SK-N-SH treated with all-trans-retinoic acid at 6 μM for 48 hours (cell line): ENCODE measurements at regions not wholly inside any gene's neighbourhood (a gene's known extent, or its start where the extent isn't known, plus 50 kb on each side); places are given as distances from the start of the nearest gene placed in this dataset.

Experiments used
- ATAC-seq: fragments of 200-7000 bp; cut with Tn5 transposase; 3 replicates; pipeline ENCODE4 v1.9.1; 2020; ENCODE audit warnings: mild to moderate bottlenecking, moderate library complexity
- ARNTL ChIP-seq: fragments of 450-650 bp; formaldehyde crosslinking; IDR thresholded peaks from 2 replicates; pipeline ENCODE4 v1.5.0; 2020; ENCODE audit warnings: low read depth, mild to moderate bottlenecking, moderate library complexity, borderline replicate concordance
- BACH2 ChIP-seq: fragments of 250-450 bp; sonication (Bioruptor Pico); IDR thresholded peaks from 2 replicates; pipeline ENCODE4 v1.9.0; 2021; ENCODE audit warnings: mild to moderate bottlenecking, borderline replicate concordance
- CREB5 ChIP-seq: fragments of 250-450 bp; sonication (Bioruptor Pico); IDR thresholded peaks from 2 replicates; pipeline ENCODE4 v1.5.1; 2020; ENCODE audit warnings: low read depth, mild to moderate bottlenecking, moderate library complexity
- CSDC2 ChIP-seq: fragments of 250-450 bp; sonication (Bioruptor Pico); IDR thresholded peaks from 2 replicates; pipeline ENCODE4 v1.5.0; 2020; ENCODE audit warnings: mild to moderate bottlenecking, moderate library complexity
- CSRNP3 ChIP-seq: fragments of 250-450 bp; sonication (Bioruptor Pico); IDR thresholded peaks from 2 replicates; pipeline ENCODE4 v1.5.1; 2021; ENCODE audit warnings: mild to moderate bottlenecking, moderate library complexity
- ESRRG ChIP-seq: fragments of 250-450 bp; sonication (Bioruptor Pico); IDR thresholded peaks from 2 replicates; pipeline ENCODE4 v1.6.1; 2021; ENCODE audit warnings: mild to moderate bottlenecking
- GLIS3 ChIP-seq: fragments of 250-450 bp; sonication (Bioruptor Pico); IDR thresholded peaks from 2 replicates; pipeline ENCODE4 v1.5.0; 2020; ENCODE audit warnings: mild to moderate bottlenecking, moderate library complexity
- ISL1 ChIP-seq: fragments of 250-450 bp; sonication (Bioruptor Pico); IDR thresholded peaks from 2 replicates; pipeline ENCODE4 v2.1.2; 2022; ENCODE audit warnings: mild to moderate bottlenecking, moderate library complexity
- OSR1 ChIP-seq: fragments of 250-450 bp; sonication (Bioruptor Pico); IDR thresholded peaks from 2 replicates; pipeline ENCODE4 v1.8.0; 2022; ENCODE audit warnings: moderate library complexity, mild to moderate bottlenecking, inconsistent platforms
- PATZ1 ChIP-seq: fragments of 250-450 bp; sonication (Bioruptor Pico); IDR thresholded peaks from 2 replicates; pipeline ENCODE4 v1.8.0; 2020; ENCODE audit warnings: mild to moderate bottlenecking, moderate library complexity, borderline replicate concordance
- POU6F1 ChIP-seq: fragments of 250-450 bp; sonication (Bioruptor Pico); IDR thresholded peaks from 2 replicates; pipeline ENCODE4 v1.8.0; 2021; ENCODE audit warnings: low read depth, mild to moderate bottlenecking, moderate library complexity, borderline replicate concordance
- PPARA ChIP-seq: fragments of 250-450 bp; sonication (Bioruptor Pico); IDR thresholded peaks from 2 replicates; pipeline ENCODE4 v1.5.0; 2020; ENCODE audit warnings: mild to moderate bottlenecking, borderline replicate concordance
- RARB ChIP-seq: fragments of 250-450 bp; sonication (Bioruptor Pico); IDR thresholded peaks from 2 replicates; pipeline ENCODE4 v1.8.0; 2021; ENCODE audit warnings: mild to moderate bottlenecking, moderate library complexity
- TCF4 ChIP-seq: fragments of 250-450 bp; sonication (Bioruptor Pico); IDR thresholded peaks from 2 replicates; pipeline ENCODE4 v1.8.0; 2021; ENCODE audit warnings: mild to moderate bottlenecking, moderate library complexity, borderline replicate concordance
- TOX ChIP-seq: fragments of 250-450 bp; sonication (Bioruptor Pico); IDR thresholded peaks from 2 replicates; pipeline ENCODE4 v1.8.0; 2021; ENCODE audit warnings: mild to moderate bottlenecking, moderate library complexity, borderline replicate concordance
- TSHZ2 ChIP-seq: fragments of 250-450 bp; sonication (Bioruptor Pico); IDR thresholded peaks from 2 replicates; pipeline ENCODE4 v1.5.0; 2020; ENCODE audit warnings: mild to moderate bottlenecking, moderate library complexity
- ZC3H10 ChIP-seq: fragments of 250-450 bp; sonication (Bioruptor Pico); IDR thresholded peaks from 2 replicates; pipeline ENCODE4 v1.5.1; 2021; ENCODE audit warnings: mild to moderate bottlenecking, moderate library complexity
- ZFP3 ChIP-seq: fragments of 250-450 bp; sonication (Bioruptor Pico); IDR thresholded peaks from 2 replicates; pipeline ENCODE4 v1.5.0; 2020; ENCODE audit warnings: mild to moderate bottlenecking, moderate library complexity
- ZFP30 ChIP-seq: fragments of 450-650 bp; formaldehyde crosslinking; IDR thresholded peaks from 2 replicates; pipeline ENCODE4 v1.5.0; 2022; ENCODE audit warnings: mild to moderate bottlenecking, moderate library complexity
- ZNF565 ChIP-seq: fragments of 450-650 bp; formaldehyde crosslinking; conservative IDR thresholded peaks from 2 replicates; pipeline ENCODE4 v1.5.0; 2020; ENCODE audit warnings: low read depth, mild to moderate bottlenecking, moderate library complexity
- ZNF70 ChIP-seq: fragments of 450-650 bp; formaldehyde crosslinking; IDR thresholded peaks from 2 replicates; pipeline ENCODE4 v1.5.0; 2020; ENCODE audit warnings: mild to moderate bottlenecking, moderate library complexity
- ZNF8 ChIP-seq: fragments of 450-650 bp; formaldehyde crosslinking; IDR thresholded peaks from 2 replicates; pipeline ENCODE4 v1.5.0; 2020; ENCODE audit warnings: mild to moderate bottlenecking, moderate library complexity

- no peak for ATAC-seq
- TF ChIP-seq ARNTL (no peak), OSR1 (CRISPR knock-in tag) (no peak), ZNF8 (no peak), CSDC2 (CRISPR knock-in tag) (no peak), ZC3H10 (CRISPR knock-in tag) (no peak), ZNF565 (CRISPR knock-in tag) (no peak), ZFP3 (CRISPR knock-in tag) (no peak), ISL1 (no peak), POU6F1 (CRISPR knock-in tag) (no peak), TCF4 (no peak), BACH2 (no peak), TOX (no peak), TSHZ2 (CRISPR knock-in tag) (no peak), ZNF70 (no peak), CSRNP3 (CRISPR knock-in tag) (no peak), RARB (CRISPR knock-in tag) (no peak), ESRRG (CRISPR knock-in tag) (no peak)
These were observed 85.8 kb upstream of the IFNE start for GRCh38 chr9:21567926-21568325.

GRCh38 chr9:21568484-21568883, 86.4 kb upstream of the IFNE start:
- no peak for ATAC-seq
- TF ChIP-seq GLIS3 (CRISPR knock-in tag) (no peak), OSR1 (CRISPR knock-in tag) (no peak), PATZ1 (CRISPR knock-in tag) (no peak)

GRCh38 chr9:21569721-21570120, 87.6 kb upstream of the IFNE start:
- ATAC-seq: no peak
- TF ChIP-seq ESRRG (CRISPR knock-in tag) (no peak), ZFP30 (CRISPR knock-in tag) (no peak)

GRCh38 chr9:21570643-21571275, 88.6 kb upstream of the IFNE start:
- no peak for ATAC-seq
- TF ChIP-seq CREB5 (CRISPR knock-in tag) (no peak), ISL1 (no peak), CSDC2 (CRISPR knock-in tag) (no peak), ARNTL (no peak), GLIS3 (CRISPR knock-in tag) (no peak), TSHZ2 (CRISPR knock-in tag) (no peak), PPARA (CRISPR knock-in tag) (no peak), ZNF8 (no peak), TCF4 (no peak), POU6F1 (CRISPR knock-in tag) (no peak), TOX (no peak), ZNF565 (CRISPR knock-in tag) (no peak), OSR1 (CRISPR knock-in tag) (no peak)
